Neuron (in vitro differentiated cells): ENCODE measurements at regions not wholly inside any gene's neighbourhood (a gene's known extent, or its start where the extent isn't known, plus 50 kb on each side); places are given as distances from the start of the nearest gene placed in this dataset.
"Not testable (repeated sequence)": the region's sequence is repeated elsewhere in the genome, so short reads cannot be mapped to it uniquely, and the experiment has no call there.

ENCODE experiments used
- H2AFZ ChIP-seq: one replicate; pipeline ENCODE4 v1.6.1; 2013; ENCODE audit warnings: low read depth, mild to moderate bottlenecking, inconsistent platforms, low read length, moderate library complexity
- H3K27me3 ChIP-seq: one replicate; pipeline ENCODE4 v1.6.1; 2013; ENCODE audit warnings: low read length; ENCODE audit not compliant: insufficient read depth
- H3K36me3 ChIP-seq: one replicate; pipeline ENCODE4 v1.6.1; 2013; ENCODE audit warnings: low read length; ENCODE audit not compliant: insufficient read depth
- H3K4me1 ChIP-seq: one replicate; pipeline ENCODE4 v1.6.1; 2013; ENCODE audit warnings: low read length; ENCODE audit not compliant: insufficient read depth
- H3K4me3 ChIP-seq: 2 replicates; pipeline ENCODE4 v1.5.1; 2013; ENCODE audit warnings: mild to moderate bottlenecking, low read length, moderate library complexity
- H3K9me3 ChIP-seq: one replicate; pipeline ENCODE4 v1.6.1; 2013; ENCODE audit warnings: low read length

DNA sequence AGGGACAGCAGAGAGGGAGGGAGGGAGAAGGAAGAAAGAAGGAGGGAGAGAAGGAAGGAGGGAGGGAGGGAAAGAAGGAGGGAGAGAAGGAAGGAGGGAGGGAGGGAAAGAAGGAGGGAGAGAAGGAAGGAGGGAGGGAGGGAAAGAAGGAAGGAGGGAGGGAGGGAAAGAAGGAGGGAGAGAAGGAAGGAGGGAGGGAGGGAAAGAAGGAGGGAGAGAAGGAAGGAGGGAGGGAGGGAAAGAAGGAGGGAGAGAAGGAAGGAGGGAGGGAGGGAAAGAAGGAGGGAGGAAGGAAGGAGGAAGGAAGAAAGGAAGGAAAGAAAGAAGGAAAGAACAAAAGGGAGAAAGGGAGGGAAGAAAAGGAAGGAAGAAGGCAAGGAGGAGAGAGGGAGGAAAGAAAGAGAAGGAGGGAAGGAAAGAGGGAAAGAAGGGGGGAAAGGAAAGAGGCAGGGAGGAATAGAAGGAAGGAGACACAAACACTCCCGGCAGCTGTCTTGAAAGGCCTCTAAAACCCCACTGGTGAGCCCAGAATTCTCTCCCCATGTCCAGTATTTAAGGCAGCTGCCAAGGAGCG, 153.0 kb downstream of the TFAP2C start:
- not testable (repeated sequence) for H3K36me3 ChIP-seq, H3K4me3 ChIP-seq, H3K4me1 ChIP-seq, H3K9me3 ChIP-seq, H3K27me3 ChIP-seq, H2AFZ ChIP-seq

DNA sequence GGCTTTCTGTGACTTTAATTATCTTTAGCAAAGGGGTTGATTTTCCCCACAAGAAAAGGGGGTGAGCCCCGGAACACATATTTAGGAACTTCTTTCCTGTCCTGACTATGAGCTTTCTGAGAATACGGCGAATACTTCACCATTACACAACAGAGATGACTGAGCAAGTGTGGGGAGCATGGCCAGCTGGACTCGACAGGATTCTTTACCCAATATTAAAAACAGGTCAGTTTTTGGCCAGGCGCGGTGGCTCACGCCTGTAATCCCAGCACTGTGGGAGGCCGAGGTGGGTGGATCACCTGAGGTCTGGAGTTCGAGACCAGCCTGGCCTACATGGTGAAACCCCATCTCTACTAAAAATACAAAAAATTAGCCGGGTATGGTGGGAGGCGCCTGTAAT, 153.7 kb downstream of the TFAP2C start:
- H3K4me1 ChIP-seq, H3K36me3 ChIP-seq, H3K27me3 ChIP-seq, H3K9me3 ChIP-seq, H2AFZ ChIP-seq, H3K4me3 ChIP-seq: not testable (repeated sequence)

DNA sequence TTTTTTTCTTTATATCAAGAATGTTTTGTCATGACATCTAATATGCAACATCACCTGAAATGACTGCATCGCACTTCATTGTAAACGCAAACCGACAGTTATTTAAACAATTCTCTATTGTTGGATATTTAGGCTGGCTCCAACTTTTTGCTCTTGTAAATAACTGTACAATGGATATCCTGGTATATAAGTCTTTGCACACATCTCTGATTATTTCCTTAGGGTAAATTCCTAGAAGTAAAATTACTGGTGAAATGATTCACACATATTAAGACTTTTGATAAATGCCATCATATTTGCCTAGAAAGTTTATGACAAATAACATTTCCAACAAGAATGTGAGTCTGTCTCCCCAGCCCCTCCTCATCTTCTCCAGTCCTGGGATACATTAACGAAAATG, 154.7 kb downstream of the TFAP2C start:
- Histone ChIP-seq H3K27me3 (peaks cover 2% of the 10 kb centered on the region), H2AFZ (no peak overlapping the region), H3K4me3 (no peak overlapping the region), H3K4me1 (no peaks in the 10 kb centered on the region), H3K9me3 (no peaks in the 10 kb centered on the region), H3K36me3 (no peaks in the 10 kb centered on the region)

DNA sequence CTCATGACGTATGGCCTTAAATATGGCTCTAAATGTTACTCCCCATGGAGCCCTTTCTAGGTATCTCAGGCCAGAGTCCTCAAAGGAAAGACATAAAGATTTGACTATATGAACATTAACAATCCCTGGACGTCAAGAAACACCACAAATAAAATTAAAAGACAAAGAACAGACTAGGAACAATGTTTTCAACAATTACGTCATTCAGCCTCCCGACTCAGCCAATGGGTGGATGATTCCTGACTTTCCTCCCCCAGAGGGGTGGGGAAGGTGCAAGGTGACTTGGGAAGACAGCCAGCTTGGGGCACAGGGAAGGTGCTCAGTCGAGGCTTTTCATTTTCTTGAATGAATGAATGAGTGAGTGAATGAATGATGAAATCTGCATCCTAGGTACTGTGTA, 157.4 kb downstream of the TFAP2C start:
- H3K9me3 ChIP-seq, result no peaks in the 10 kb centered on the region
- H3K4me1 ChIP-seq, result no peaks in the 10 kb centered on the region
- H3K4me3 ChIP-seq, result no peak overlapping the region
- H3K36me3 ChIP-seq, result no peaks in the 10 kb centered on the region
- no peaks in the 10 kb centered on the region for H3K27me3 ChIP-seq
- H2AFZ ChIP-seq, result no peak overlapping the region

DNA sequence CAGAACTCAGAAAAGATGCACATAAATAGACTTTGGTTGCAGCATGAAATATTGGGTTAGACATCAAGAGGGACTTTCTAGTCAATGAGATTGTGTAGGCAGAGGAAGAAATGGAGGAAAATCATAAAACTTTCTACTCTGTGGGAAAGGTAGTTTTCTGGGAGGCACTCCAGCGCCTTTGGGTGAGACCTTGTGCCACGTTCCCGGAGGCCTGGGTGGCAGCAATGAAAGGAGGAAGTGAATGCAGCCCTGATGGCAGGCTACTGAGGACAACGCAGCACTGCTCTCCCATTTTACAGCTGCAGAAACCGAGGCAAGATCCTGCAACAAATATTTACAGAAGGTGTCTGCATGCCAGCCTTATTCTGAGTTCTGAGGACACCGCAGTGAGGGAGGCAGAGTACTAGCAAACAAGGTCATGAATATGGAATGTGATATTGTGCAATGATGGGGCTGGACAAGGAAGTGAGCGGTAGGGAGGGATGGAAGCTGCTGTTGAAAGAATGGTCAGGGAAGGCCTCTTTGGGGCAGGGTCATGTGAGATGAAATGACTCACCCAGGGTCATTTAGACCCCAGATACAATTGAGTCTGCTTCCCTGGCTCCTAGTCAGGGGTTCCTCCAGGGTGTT, 159.1 kb downstream of the TFAP2C start:
- H3K36me3 ChIP-seq, result no peaks in the 10 kb centered on the region
- H3K9me3 ChIP-seq, result no peaks in the 10 kb centered on the region
- no peak overlapping the region for H2AFZ ChIP-seq
- H3K27me3 ChIP-seq, result no peaks in the 10 kb centered on the region
- no peak overlapping the region for H3K4me3 ChIP-seq
- no peaks in the 10 kb centered on the region for H3K4me1 ChIP-seq

DNA sequence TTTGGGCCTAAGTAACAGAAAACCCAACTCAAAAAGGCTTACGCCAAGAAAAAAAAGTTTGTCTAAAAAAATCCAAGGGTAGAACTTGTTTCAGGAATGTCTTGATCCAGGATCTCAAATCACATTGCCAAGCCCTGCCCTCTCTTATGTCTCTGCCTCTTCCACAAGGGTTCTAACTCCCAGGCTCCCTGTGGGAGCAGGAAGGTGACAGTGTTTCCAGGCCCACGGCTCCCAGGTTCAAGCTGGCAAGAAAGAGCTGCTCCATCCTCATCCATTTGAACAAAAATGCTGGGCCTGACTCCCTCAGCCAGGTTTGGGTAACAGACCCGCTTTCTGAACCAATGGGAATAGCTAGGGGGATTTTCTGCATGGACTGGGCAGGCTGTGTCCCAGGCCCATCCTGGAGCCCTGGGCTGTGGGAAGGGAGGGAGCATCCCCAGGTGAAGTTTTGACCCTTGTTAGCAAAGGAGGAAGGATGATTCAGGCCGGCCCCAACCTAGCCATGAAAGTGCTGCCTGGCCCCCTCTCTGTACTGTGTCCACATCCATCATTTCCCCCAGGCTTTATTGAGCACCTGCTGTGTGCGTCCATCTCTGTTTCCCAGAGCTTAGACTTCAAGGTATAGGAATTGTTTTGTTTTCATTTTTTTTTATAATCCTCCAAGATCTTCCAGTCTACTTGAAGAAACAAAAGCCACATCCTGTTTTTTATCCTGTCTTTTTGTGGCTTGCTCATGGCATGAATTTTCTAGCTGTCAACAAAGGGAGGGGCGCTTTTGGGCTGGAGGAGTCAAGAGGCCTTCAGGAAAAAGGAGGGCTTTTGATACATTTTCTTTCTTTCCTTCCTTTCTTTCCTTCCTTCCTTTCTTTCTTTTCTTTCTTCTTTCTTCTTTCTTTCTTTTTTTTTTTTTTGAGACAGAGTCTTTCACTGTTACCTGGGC, 159.8 kb downstream of the TFAP2C start:
- Histone ChIP-seq H3K4me3 (no peak overlapping the region), H3K27me3 (no peaks in the 10 kb centered on the region), H3K36me3 (no peaks in the 10 kb centered on the region), H3K4me1 (no peaks in the 10 kb centered on the region), H3K9me3 (no peaks in the 10 kb centered on the region), H2AFZ (no peak overlapping the region)

DNA sequence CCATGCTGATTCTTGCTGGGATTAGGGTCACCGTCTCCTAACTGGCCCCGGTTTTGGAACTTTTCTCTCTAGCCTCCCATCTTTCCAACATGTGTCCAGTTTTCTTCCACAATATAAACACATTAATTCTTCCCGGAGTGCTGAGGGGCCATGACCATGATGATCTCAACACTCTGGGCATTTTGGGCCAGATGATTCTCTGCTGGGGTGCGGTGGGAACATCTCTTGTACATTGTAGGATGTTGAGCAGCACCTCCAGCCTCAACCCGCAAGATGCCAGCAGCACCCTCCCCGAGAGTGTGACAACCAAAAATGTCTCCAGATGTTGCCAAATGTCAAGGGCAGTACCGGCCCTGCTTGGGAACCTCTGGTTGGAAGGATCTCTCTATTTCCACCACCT, 164.8 kb downstream of the TFAP2C start:
- H3K36me3 ChIP-seq, result no peaks in the 10 kb centered on the region
- H3K4me1 ChIP-seq, result no peaks in the 10 kb centered on the region
- H2AFZ ChIP-seq, result no peak overlapping the region
- no peaks in the 10 kb centered on the region for H3K27me3 ChIP-seq
- no peaks in the 10 kb centered on the region for H3K9me3 ChIP-seq
- H3K4me3 ChIP-seq, result no peak overlapping the region

DNA sequence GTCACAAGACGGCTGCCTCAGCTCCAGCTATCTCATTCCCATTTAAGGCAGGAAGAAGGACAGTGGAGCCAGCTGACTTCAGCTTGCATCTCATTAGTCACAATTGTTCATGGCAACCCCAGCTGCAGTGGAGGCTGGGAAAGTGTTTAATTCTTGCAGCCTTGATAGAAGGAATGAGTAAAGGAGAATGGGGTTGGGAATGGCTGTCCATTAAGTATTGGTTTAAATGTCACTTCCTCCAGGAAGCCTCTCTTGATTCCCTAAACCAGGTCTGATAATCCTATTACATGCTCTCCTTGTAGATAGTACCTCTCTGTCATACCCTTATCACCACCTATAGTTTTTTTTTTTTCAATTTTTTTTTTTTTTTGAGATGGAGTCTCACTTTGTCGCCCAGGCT, 166.4 kb downstream of the TFAP2C start:
- Histone ChIP-seq H3K27me3 (no peaks in the 10 kb centered on the region), H3K4me1 (no peaks in the 10 kb centered on the region), H3K36me3 (no peaks in the 10 kb centered on the region), H3K9me3 (no peaks in the 10 kb centered on the region), H3K4me3 (no peak overlapping the region), H2AFZ (no peak overlapping the region)

DNA sequence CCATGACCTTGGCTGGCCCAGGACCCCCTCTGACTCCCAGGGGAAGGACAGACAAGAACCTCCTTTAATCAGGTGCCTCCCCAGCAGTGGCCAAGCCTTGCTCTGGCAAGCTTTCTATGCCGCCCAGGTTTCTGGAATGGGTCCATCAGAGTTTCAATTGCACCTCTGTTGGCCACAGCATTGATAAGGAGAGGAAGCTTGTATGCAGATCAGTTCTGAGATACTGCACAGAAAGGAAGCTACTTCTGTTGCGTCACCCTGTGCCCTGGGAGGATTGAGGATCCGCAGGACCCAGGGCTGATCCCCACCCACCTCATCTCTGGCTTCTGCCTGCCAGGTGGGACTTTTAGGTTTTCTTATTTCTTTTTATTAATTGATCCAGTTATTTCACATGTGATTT, 167.2 kb downstream of the TFAP2C start:
- Histone ChIP-seq H2AFZ (no peak overlapping the region), H3K36me3 (no peaks in the 10 kb centered on the region), H3K27me3 (no peaks in the 10 kb centered on the region), H3K4me1 (no peaks in the 10 kb centered on the region), H3K9me3 (no peaks in the 10 kb centered on the region), H3K4me3 (no peak overlapping the region)

DNA sequence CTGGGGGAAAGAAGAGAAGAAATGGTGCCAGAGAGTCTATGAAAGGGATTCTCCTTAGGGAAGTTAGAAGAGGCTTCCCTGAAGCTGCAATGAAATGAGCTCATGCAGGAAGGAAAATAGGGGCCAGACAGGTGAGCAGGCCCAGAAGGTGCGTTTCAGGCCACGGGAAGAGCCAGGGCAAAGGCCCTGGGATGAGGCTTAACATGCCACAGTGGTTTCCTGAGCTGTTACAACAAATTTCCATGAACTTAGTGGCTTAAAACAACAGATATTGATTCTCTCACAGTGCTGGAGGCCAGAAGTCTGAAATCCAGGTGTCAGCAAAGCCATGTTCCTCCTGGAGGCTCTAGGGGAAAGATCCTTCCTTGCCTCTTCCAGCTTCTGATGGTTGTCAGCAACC, 167.9 kb downstream of the TFAP2C start:
- H3K27me3 ChIP-seq, result no peaks in the 10 kb centered on the region
- no peaks in the 10 kb centered on the region for H3K4me1 ChIP-seq
- H3K4me3 ChIP-seq, result no peak overlapping the region
- H2AFZ ChIP-seq, result no peak overlapping the region
- no peaks in the 10 kb centered on the region for H3K36me3 ChIP-seq
- H3K9me3 ChIP-seq, result no peaks in the 10 kb centered on the region

DNA sequence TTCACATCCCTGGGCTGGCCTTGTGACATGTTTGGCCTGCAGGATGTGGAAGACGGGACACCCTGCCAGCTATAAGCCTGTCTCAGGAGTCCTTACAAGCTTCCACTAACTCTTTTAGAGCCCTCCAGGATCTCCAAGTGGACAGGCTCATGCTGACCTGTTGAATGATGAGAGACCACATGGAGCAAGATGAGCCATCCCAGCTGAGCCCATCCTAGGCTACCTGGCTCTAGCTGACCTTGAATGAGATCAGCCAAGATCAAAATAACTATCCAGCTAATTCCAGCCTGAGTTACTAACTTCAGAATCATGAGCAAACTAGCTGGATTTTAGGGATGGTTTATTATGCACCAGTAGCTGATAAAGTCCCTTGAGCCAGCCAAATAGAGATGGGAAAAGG, 169.5 kb downstream of the TFAP2C start:
- H3K9me3 ChIP-seq, result no peaks in the 10 kb centered on the region
- no peaks in the 10 kb centered on the region for H3K4me1 ChIP-seq

DNA sequence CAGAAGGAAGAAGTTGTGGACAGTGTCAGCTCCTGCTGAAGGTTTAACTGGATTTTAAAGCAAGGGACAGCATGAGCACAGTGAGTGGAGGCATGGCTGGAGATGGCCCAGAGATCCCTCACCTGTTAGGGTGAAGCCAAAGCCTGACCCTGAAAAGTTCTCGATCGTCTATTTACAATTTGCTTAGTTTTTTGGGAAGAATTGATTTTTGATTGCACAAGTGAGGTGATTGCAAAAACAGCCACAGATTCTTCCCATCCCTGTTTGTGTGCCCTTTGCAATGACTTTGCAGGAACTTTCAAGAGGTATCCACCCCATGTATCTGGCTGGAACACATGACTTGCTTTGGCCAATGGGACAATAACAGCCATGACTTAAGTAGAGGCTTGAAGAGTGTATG, 170.1 kb downstream of the TFAP2C start:
- Histone ChIP-seq H3K36me3 (no peaks in the 10 kb centered on the region), H3K4me3 (no peak overlapping the region), H3K27me3 (no peaks in the 10 kb centered on the region), H2AFZ (no peak overlapping the region), H3K9me3 (no peaks in the 10 kb centered on the region), H3K4me1 (peaks cover under 1% of the 10 kb centered on the region)

More for the DNA sequence above, 169.5 kb downstream of the TFAP2C start:
- Histone ChIP-seq H3K4me3 (no peak overlapping the region), H2AFZ (no peak overlapping the region), H3K36me3 (no peaks in the 10 kb centered on the region), H3K27me3 (no peaks in the 10 kb centered on the region)

DNA sequence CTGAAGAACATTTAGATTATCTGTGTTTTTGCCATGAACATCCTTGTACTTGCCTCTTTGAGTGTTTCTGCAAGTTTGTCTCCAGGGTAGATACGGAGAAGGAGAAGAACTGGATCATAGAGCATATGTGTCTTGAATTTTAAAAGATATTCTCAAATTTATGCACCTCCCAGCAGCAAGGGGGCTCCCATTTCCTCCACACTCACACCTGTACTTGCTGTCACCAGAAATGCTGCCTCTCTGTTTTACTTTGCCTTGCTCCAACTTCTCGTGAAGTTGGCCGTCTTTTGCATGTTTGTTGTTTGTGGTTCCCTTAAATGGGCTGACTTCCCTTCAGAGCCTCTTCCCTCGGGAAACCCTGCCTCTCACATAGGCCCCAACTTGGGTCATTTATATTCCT, 171.0 kb downstream of the TFAP2C start:
- Histone ChIP-seq H3K27me3 (no peaks in the 10 kb centered on the region), H3K4me1 (peaks cover 9% of the 10 kb centered on the region), H2AFZ (no peak overlapping the region), H3K9me3 (no peaks in the 10 kb centered on the region), H3K4me3 (no peak overlapping the region), H3K36me3 (no peaks in the 10 kb centered on the region)
